SK-N-SH (cell line): ENCODE measurements at regions not wholly inside any gene's neighbourhood (a gene's known extent, or its start where the extent isn't known, plus 50 kb on each side); places are given as distances from the start of the nearest gene placed in this dataset.

Experiments
- CTCF ChIA-PET: fragments of 300-600, 350-600 bp; formaldehyde crosslinking; extraction: SDS; loops from one replicate; lab custom pipeline; 2021; lab: Yijun Ruan, JAX
- POLR2A ChIA-PET: fragments of 350-600 bp; sonication (Branson Sonifier 250); formaldehyde crosslinking; extraction: SDS; loops from one replicate; lab custom pipeline; 2020; ENCODE audit warnings: antibody characterized with exemption, inconsistent platforms; lab: Yijun Ruan, JAX
- DNase-seq: peaks from one replicate; pipeline ENCODE4 v3.0.0; 2012
- H2AFZ ChIP-seq: fragments of 200-600 bp; sonication (generic); 2 replicates; pipeline ENCODE4 v1.8.1; 2016; ENCODE audit warnings: antibody characterized with exemption, mild to moderate bottlenecking, low read depth
- H3F3A ChIP-seq: fragments of 200-600 bp; sonication (generic); replicated peaks from 2 replicates; pipeline ENCODE3; 2016; ENCODE audit warnings: antibody characterized with exemption, mild to moderate bottlenecking; ENCODE audit not compliant: insufficient read depth
- H3K27ac ChIP-seq, 2 experiments: fragments of 200-500 bp in 1 of 2; fragments of 200-600 bp in 1 of 2; sonication (Bioruptor generic) in 1 of 2; sonication (generic), shearing (Covaris generic) in 1 of 2; 2 replicates each; pipeline versions ENCODE4 v1.5.1 to v1.6.1; 2014 to 2016; ENCODE audit warnings: low read depth in 2 of 2, inconsistent platforms in 1 of 2, low read length in 1 of 2, mild to moderate bottlenecking in 1 of 2, mixed read lengths in 1 of 2
- H3K27me3 ChIP-seq: fragments of 200-600 bp; sonication (generic), shearing (Covaris generic); 2 replicates; pipeline ENCODE4 v1.6.1; 2016; ENCODE audit warnings: mixed run types; ENCODE audit not compliant: insufficient read depth
- H3K36me3 ChIP-seq, 2 experiments: fragments of 200-500 bp in 1 of 2; fragments of 200-600 bp in 1 of 2; sonication (Bioruptor generic) in 1 of 2; sonication (generic) in 1 of 2; replicated peaks in 1 of 2; 2 replicates each; pipeline versions ENCODE3 to v1.5.1; 2014 to 2016; ENCODE audit warnings: low read length in 1 of 2, mild to moderate bottlenecking in 1 of 2; ENCODE audit not compliant: insufficient read depth in 2 of 2, control insufficient read depth in 1 of 2
- H3K4me1 ChIP-seq, 2 experiments: fragments of 200-500 bp in 1 of 2; fragments of 200-600 bp in 1 of 2; sonication (Bioruptor generic) in 1 of 2; sonication (generic), shearing (Covaris generic) in 1 of 2; 2 replicates each; pipeline versions ENCODE4 v1.5.1 to v1.6.1; 2014 to 2016; ENCODE audit warnings: low read depth in 1 of 2, low read length in 1 of 2, mixed run types in 1 of 2; ENCODE audit not compliant: insufficient read depth in 2 of 2, control insufficient read depth in 1 of 2
- H3K4me2 ChIP-seq: fragments of 200-600 bp; sonication (generic), shearing (Covaris generic); 2 replicates; pipeline ENCODE4 v1.6.1; 2017; ENCODE audit warnings: mixed run types
- H3K4me3 ChIP-seq, 2 experiments: fragments of 200-500 bp in 1 of 2; fragments of 200-600 bp in 1 of 2; sonication (Bioruptor generic) in 1 of 2; sonication (generic), shearing (Covaris generic) in 1 of 2; 2 replicates each; pipeline versions ENCODE4 v1.5.1 to v1.8.1; 2014 to 2016; ENCODE audit warnings: low read depth in 2 of 2, inconsistent platforms in 1 of 2, low read length in 1 of 2, mild to moderate bottlenecking in 1 of 2, mixed read lengths in 1 of 2, moderate library complexity in 1 of 2
- H3K79me2 ChIP-seq: fragments of 200-600 bp; sonication (generic); 2 replicates; pipeline ENCODE4 v1.8.1; 2017; ENCODE audit warnings: mild to moderate bottlenecking; ENCODE audit not compliant: insufficient read depth
- H3K9ac ChIP-seq: fragments of 200-600 bp; sonication (generic); 2 replicates; pipeline ENCODE4 v1.6.1; 2017; ENCODE audit warnings: mixed run types
- H3K9me2 ChIP-seq: fragments of 200-600 bp; sonication (generic); 2 replicates; pipeline ENCODE4 v1.6.1; 2017; ENCODE audit warnings: mixed run types
- H3K9me3 ChIP-seq: fragments of 200-600 bp; sonication (generic); 2 replicates; pipeline ENCODE4 v1.6.1; 2017; ENCODE audit warnings: mixed run types, mild to moderate bottlenecking, moderate library complexity
- H4K20me1 ChIP-seq: fragments of 200-600 bp; sonication (generic); 2 replicates; pipeline ENCODE4 v1.6.1; 2017; ENCODE audit warnings: mild to moderate bottlenecking, mixed run types; ENCODE audit not compliant: insufficient read depth
- CHD2 ChIP-seq: fragments of 150-350 bp; IDR thresholded peaks from 2 replicates; pipeline ENCODE4 v1.6.1; 2018; ENCODE audit warnings: low read length; ENCODE audit not compliant: partially characterized antibody
- ELF1 ChIP-seq: IDR thresholded peaks from 2 replicates; pipeline ENCODE4 v1.4.0; 2012
- EP300 ChIP-seq, 2 experiments: IDR thresholded peaks; 2 replicates each; pipeline versions ENCODE4 v1.4.0 to v1.6.1; 2012; ENCODE audit warnings: borderline replicate concordance in 1 of 2, low read depth in 1 of 2, low read length in 1 of 2
- EZH2phosphoT487 ChIP-seq: fragments of 200-600 bp; sonication (generic); IDR thresholded peaks from 2 replicates; pipeline ENCODE4 v1.6.1; 2017; ENCODE audit warnings: low read depth, mixed run types, mild to moderate bottlenecking, antibody characterized with exemption, moderate library complexity, borderline replicate concordance
- FOXJ3 ChIP-seq: sonication (generic); formaldehyde crosslinking; IDR thresholded peaks from 2 replicates; pipeline ENCODE4 v1.5.1; 2020; ENCODE audit warnings: mild to moderate bottlenecking, missing genetic modification reagents
- FOXM1 ChIP-seq: IDR thresholded peaks from 2 replicates; pipeline ENCODE4 v1.4.0; 2012; ENCODE audit warnings: low read depth, mild to moderate bottlenecking
- JUND ChIP-seq: IDR thresholded peaks from 2 replicates; pipeline ENCODE4 v1.4.0; 2012
- MAX ChIP-seq: IDR thresholded peaks from 2 replicates; pipeline ENCODE4 v1.4.0; 2012; ENCODE audit warnings: low read depth
- MEF2A ChIP-seq: IDR thresholded peaks from 2 replicates; pipeline ENCODE4 v1.4.0; 2012; ENCODE audit warnings: low read depth, borderline replicate concordance
- NFIC ChIP-seq: IDR thresholded peaks from 2 replicates; pipeline ENCODE4 v1.4.0; 2012; ENCODE audit warnings: borderline replicate concordance
- PBX3 ChIP-seq: IDR thresholded peaks from 2 replicates; pipeline ENCODE4; 2012
- REST ChIP-seq: IDR thresholded peaks from 2 replicates; pipeline ENCODE4 v1.6.1; 2012; ENCODE audit warnings: mild to moderate bottlenecking, low read depth, low read length, moderate library complexity
- RFX5 ChIP-seq: IDR thresholded peaks from 2 replicates; pipeline ENCODE4 v1.6.1; 2012; ENCODE audit warnings: mild to moderate bottlenecking, improper control_type of control experiment, low read length
- RXRA ChIP-seq: IDR thresholded peaks from 2 replicates; pipeline ENCODE4 v1.4.0; 2012; ENCODE audit warnings: low read depth, mild to moderate bottlenecking, borderline replicate concordance
- TAF1 ChIP-seq: IDR thresholded peaks from 2 replicates; pipeline ENCODE4 v1.6.1; 2012; ENCODE audit warnings: low read depth, mild to moderate bottlenecking, low read length, moderate library complexity, borderline replicate concordance
- USF2 ChIP-seq: fragments of 150-350 bp; IDR thresholded peaks from 2 replicates; pipeline ENCODE4 v1.6.1; 2017; ENCODE audit warnings: antibody characterized with exemption, low read length, low read depth, borderline replicate concordance
- YY1 ChIP-seq: IDR thresholded peaks from 2 replicates; pipeline ENCODE4 v1.4.0; 2012; ENCODE audit warnings: low read depth, mild to moderate bottlenecking
- WGBS: methylation state at CpG from one replicate; pipeline ENCODE4 v1.1.6; 2017; ENCODE audit warnings: low lambda C conversion rate; 5-methylcytosine and 5-hydroxymethylcytosine counted together

GRCh38 chr4:138344054-138344453 is 101.9 kb upstream of the SLC7A11 start:
- CTCF ChIA-PET: no interaction called here
- Histone ChIP-seq H3K79me2 (no peaks in the 10 kb centered on the region), H3K4me2 (no peak overlapping the region), H3K27ac (no peak overlapping the region), H2AFZ (no peak overlapping the region), H3K9me3 (no peaks in the 10 kb centered on the region), H3K4me1 (no peaks in the 10 kb centered on the region), H3K9me2 (no peaks in the 10 kb centered on the region), H3K4me3 (no peak overlapping the region), H3F3A (no peaks in the 10 kb centered on the region), H3K36me3 (no peaks in the 10 kb centered on the region), H3K27me3 (no peaks in the 10 kb centered on the region), H4K20me1 (no peaks in the 10 kb centered on the region)
- 77% methylated on average over 1 of the region's 1 CpG for WGBS
- no peak for DNase-seq
- POLR2A ChIA-PET: no interaction called here
- TF ChIP-seq EZH2phosphoT487 (no peak), TAF1 (no peak), NFIC (no peak), REST (no peak), MAX (no peak), CHD2 (no peak), EP300 (IDR thresholded peaks at IDR 0.05; ENCODE audit: borderline replicate concordance in 1 of 2, low read depth in 1 of 2, low read length in 1 of 2) (no peak)
- TF ChIP-seq, all 33 proteins: peak for 0
- H3K9ac ChIP-seq: no peak overlapping the region

- 93% methylated on average over 3 of the region's 3 CpGs for WGBS
- POLR2A ChIA-PET: no interaction called here
- H3K36me3 ChIP-seq: no peaks in the 10 kb centered on the region
- H3K4me2 ChIP-seq: no peak overlapping the region
- H3K27me3 ChIP-seq: no peaks in the 10 kb centered on the region
- no peak overlapping the region for H3K9ac ChIP-seq
- no peaks in the 10 kb centered on the region for H3K4me1 ChIP-seq
- H2AFZ ChIP-seq: no peak overlapping the region
- no peak for DNase-seq
- H3K9me2 ChIP-seq: no peaks in the 10 kb centered on the region
- H3K79me2 ChIP-seq: no peaks in the 10 kb centered on the region
- CTCF ChIA-PET: interaction anchor here (1.4 kb wide), 1 partner anchor 15 kb away, joined by 3 read pairs; no protein-coding TSS in a partner anchor
- no peaks in the 10 kb centered on the region for H4K20me1 ChIP-seq
- no peak overlapping the region for H3K4me3 ChIP-seq
- H3K27ac ChIP-seq: no peak overlapping the region
- no peaks in the 10 kb centered on the region for H3F3A ChIP-seq
- no peaks in the 10 kb centered on the region for H3K9me3 ChIP-seq
- TF ChIP-seq FOXJ3: no peak
- TF ChIP-seq MEF2A: no peak
- TF ChIP-seq PBX3: no peak
- no peak for TF ChIP-seq JUND
- TF ChIP-seq RFX5: no peak
- no peak for TF ChIP-seq FOXM1
- TF ChIP-seq USF2: no peak
- TF ChIP-seq YY1: no peak
- no peak for TF ChIP-seq REST
- no peak for TF ChIP-seq RXRA
- no peak for TF ChIP-seq NFIC
- no peak for TF ChIP-seq ELF1
Measured at GRCh38 chr4:138341739-138342415, 99.7 kb upstream of the SLC7A11 start.
